PC-9 (cell line): ENCODE measurements at regions not wholly inside any gene's neighbourhood (a gene's known extent, or its start where the extent isn't known, plus 50 kb on each side); places are given as distances from the start of the nearest gene placed in this dataset.

ENCODE experiments used
- EZH2 ChIP-seq: fragments of 200-600 bp; sonication (generic); IDR thresholded peaks from 2 replicates; pipeline ENCODE4 v1.8.0; 2017; ENCODE audit warnings: antibody characterized with exemption, low read depth
- TF ChIP-seq, protein P1 (sequence below): fragments of 200-600 bp; sonication (generic); conservative IDR thresholded peaks from 2 replicates; pipeline ENCODE4 v1.6.1; 2017; ENCODE audit warnings: mixed run types, antibody characterized with exemption, mild to moderate bottlenecking, moderate library complexity

DNA sequence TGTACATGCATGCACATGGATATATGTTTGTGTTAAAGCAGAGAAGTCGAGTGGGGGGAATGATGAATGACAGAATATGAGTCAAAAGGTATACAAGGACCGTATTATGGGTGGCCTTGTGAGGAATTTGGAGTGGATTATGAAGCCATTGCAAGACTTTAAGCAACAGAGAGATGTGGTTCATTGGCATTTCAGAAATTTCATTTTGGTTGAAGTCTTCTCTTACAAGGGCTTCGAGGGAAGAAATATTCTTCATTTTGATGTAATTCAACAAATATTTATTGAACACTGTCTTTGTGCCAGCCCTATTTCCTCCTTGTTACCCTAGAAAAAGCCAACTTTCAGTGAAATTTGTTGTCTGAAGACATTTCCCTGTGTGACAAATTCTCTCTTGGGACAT lies 83.9 kb upstream of the SLCO6A1 start:
- TF ChIP-seq, protein P1, sequence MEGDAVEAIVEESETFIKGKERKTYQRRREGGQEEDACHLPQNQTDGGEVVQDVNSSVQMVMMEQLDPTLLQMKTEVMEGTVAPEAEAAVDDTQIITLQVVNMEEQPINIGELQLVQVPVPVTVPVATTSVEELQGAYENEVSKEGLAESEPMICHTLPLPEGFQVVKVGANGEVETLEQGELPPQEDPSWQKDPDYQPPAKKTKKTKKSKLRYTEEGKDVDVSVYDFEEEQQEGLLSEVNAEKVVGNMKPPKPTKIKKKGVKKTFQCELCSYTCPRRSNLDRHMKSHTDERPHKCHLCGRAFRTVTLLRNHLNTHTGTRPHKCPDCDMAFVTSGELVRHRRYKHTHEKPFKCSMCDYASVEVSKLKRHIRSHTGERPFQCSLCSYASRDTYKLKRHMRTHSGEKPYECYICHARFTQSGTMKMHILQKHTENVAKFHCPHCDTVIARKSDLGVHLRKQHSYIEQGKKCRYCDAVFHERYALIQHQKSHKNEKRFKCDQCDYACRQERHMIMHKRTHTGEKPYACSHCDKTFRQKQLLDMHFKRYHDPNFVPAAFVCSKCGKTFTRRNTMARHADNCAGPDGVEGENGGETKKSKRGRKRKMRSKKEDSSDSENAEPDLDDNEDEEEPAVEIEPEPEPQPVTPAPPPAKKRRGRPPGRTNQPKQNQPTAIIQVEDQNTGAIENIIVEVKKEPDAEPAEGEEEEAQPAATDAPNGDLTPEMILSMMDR, result no peak
- TF ChIP-seq EZH2, result no peak
